Immature natural killer cell (primary cell): ENCODE measurements at regions not wholly inside any gene's neighbourhood (a gene's known extent, or its start where the extent isn't known, plus 50 kb on each side); places are given as distances from the start of the nearest gene placed in this dataset.

Experiments used
- DNase-seq, 3 donors: peaks; one replicate each; pipeline ENCODE4 v3.0.0; 2022; ENCODE audit warnings: mixed read lengths in 1 of 3
- H3K27ac Mint-ChIP-seq, 6 donors: one replicate each; pipeline ENCODE4 v1.8.0; 2020; ENCODE audit warnings: mixed read lengths in 6 of 6, mild to moderate bottlenecking in 5 of 6, inconsistent platforms in 4 of 6, moderate library complexity in 3 of 6
- H3K27me3 Mint-ChIP-seq, 3 donors: one replicate each; pipeline ENCODE4 v1.8.0; 2020 to 2021; ENCODE audit warnings: low read depth in 3 of 3, mild to moderate bottlenecking in 3 of 3, mixed read lengths in 3 of 3, moderate library complexity in 3 of 3, inconsistent platforms in 1 of 3
- H3K36me3 Mint-ChIP-seq, 3 donors: one replicate each; pipeline ENCODE4 v1.8.0; 2020; ENCODE audit warnings: mixed read lengths in 3 of 3, inconsistent platforms in 2 of 3, mild to moderate bottlenecking in 2 of 3
- H3K4me1 Mint-ChIP-seq, 2 donors: one replicate each; pipeline ENCODE4 v1.8.0; 2020; ENCODE audit warnings: inconsistent platforms in 2 of 2, mild to moderate bottlenecking in 2 of 2, mixed read lengths in 2 of 2, moderate library complexity in 1 of 2
- H3K4me3 Mint-ChIP-seq, 5 donors: one replicate each; pipeline ENCODE4 v1.8.0; 2020; ENCODE audit warnings: mild to moderate bottlenecking in 5 of 5, mixed read lengths in 5 of 5, inconsistent platforms in 3 of 5, moderate library complexity in 3 of 5
- H3K9me3 Mint-ChIP-seq, 6 donors: one replicate each; pipeline ENCODE4 v1.8.0; 2020; ENCODE audit warnings: mild to moderate bottlenecking in 6 of 6, mixed read lengths in 6 of 6, inconsistent platforms in 4 of 6, moderate library complexity in 3 of 6

GRCh38 chr7:17015598-17016031 is 133.8 kb upstream of the AGR3 start:
- no peaks in the 10 kb centered on the region for H3K36me3 Mint-ChIP-seq
- peaks cover 12 to 17% of the 10 kb centered on the region in 2 donors for H3K4me1 Mint-ChIP-seq
- no peak for DNase-seq
- no peaks in the 10 kb centered on the region for H3K27me3 Mint-ChIP-seq
- peak overlapping the region in 1 of 6 donors; percentile 17 for H3K27ac Mint-ChIP-seq
- H3K9me3 Mint-ChIP-seq = no peaks in the 10 kb centered on the region
- no peak overlapping the region for H3K4me3 Mint-ChIP-seq

GRCh38 chr7:17016402-17017010 is 134.7 kb upstream of the AGR3 start:
- H3K27ac Mint-ChIP-seq = peak overlapping the region in 1 of 6 donors; percentile 32
- no peak overlapping the region for H3K4me3 Mint-ChIP-seq
- no peaks in the 10 kb centered on the region for H3K36me3 Mint-ChIP-seq
- H3K9me3 Mint-ChIP-seq = no peaks in the 10 kb centered on the region
- H3K4me1 Mint-ChIP-seq = peaks cover 8 to 10% of the 10 kb centered on the region in 2 donors
- no peaks in the 10 kb centered on the region for H3K27me3 Mint-ChIP-seq
- DNase-seq = no peak

- no peaks in the 10 kb centered on the region for H3K27me3 Mint-ChIP-seq
- no peak overlapping the region for H3K27ac Mint-ChIP-seq
- H3K4me3 Mint-ChIP-seq = no peak overlapping the region
- DNase-seq = no peak
- peaks cover 0 to 6% of the 10 kb centered on the region in 2 donors for H3K4me1 Mint-ChIP-seq
- no peaks in the 10 kb centered on the region for H3K36me3 Mint-ChIP-seq
- no peaks in the 10 kb centered on the region for H3K9me3 Mint-ChIP-seq
Measured at GRCh38 chr7:17019106-17019505, 137.3 kb upstream of the AGR3 start.

GRCh38 chr7:17020250-17020649 is 138.5 kb upstream of the AGR3 start:
- Mint-ChIP-seq H3K36me3 (no peaks in the 10 kb centered on the region), H3K27me3 (no peaks in the 10 kb centered on the region), H3K4me3 (no peak overlapping the region), H3K9me3 (no peaks in the 10 kb centered on the region), H3K27ac (no peak overlapping the region), H3K4me1 (peaks cover 0 to 4% of the 10 kb centered on the region in 2 donors)
- DNase-seq = no peak

- Mint-ChIP-seq H3K9me3 (no peaks in the 10 kb centered on the region), H3K4me3 (no peak overlapping the region), H3K27ac (no peak overlapping the region), H3K4me1 (peaks cover 0 to under 1% of the 10 kb centered on the region in 2 donors), H3K27me3 (no peaks in the 10 kb centered on the region), H3K36me3 (no peaks in the 10 kb centered on the region)
- DNase-seq = no peak
Measured at GRCh38 chr7:17021205-17021604, 139.4 kb upstream of the AGR3 start.

- Mint-ChIP-seq H3K27me3 (peaks cover 0 to 5% (median 2%) of the 10 kb centered on the region in 3 donors), H3K9me3 (no peaks in the 10 kb centered on the region), H3K27ac (no peak overlapping the region), H3K4me1 (peaks cover 4 to 17% of the 10 kb centered on the region in 2 donors), H3K4me3 (no peak overlapping the region), H3K36me3 (no peaks in the 10 kb centered on the region)
- no peak for DNase-seq
Measured at GRCh38 chr7:17022920-17023319, 141.1 kb upstream of the AGR3 start.

GRCh38 chr7:17026269-17026668 is 144.5 kb upstream of the AGR3 start:
- H3K36me3 Mint-ChIP-seq = no peaks in the 10 kb centered on the region
- H3K4me1 Mint-ChIP-seq = peaks cover 33 to 49% of the 10 kb centered on the region in 2 donors
- peaks cover 0 to 5% (median 2%) of the 10 kb centered on the region in 3 donors for H3K27me3 Mint-ChIP-seq
- H3K4me3 Mint-ChIP-seq = no peak overlapping the region
- H3K9me3 Mint-ChIP-seq = no peaks in the 10 kb centered on the region
- no peak for DNase-seq
- no peak overlapping the region for H3K27ac Mint-ChIP-seq

- Mint-ChIP-seq H3K27me3 (peaks cover 0 to 5% (median 2%) of the 10 kb centered on the region in 3 donors), H3K36me3 (no peaks in the 10 kb centered on the region), H3K4me3 (no peak overlapping the region), H3K27ac (no peak overlapping the region), H3K4me1 (peaks cover 40 to 58% of the 10 kb centered on the region in 2 donors), H3K9me3 (no peaks in the 10 kb centered on the region)
- DNase-seq = no peak
Measured at GRCh38 chr7:17027143-17027788, 145.5 kb upstream of the AGR3 start.

- peaks cover 42 to 62% of the 10 kb centered on the region in 2 donors for H3K4me1 Mint-ChIP-seq
- H3K9me3 Mint-ChIP-seq = no peaks in the 10 kb centered on the region
- no peak for DNase-seq
- H3K27me3 Mint-ChIP-seq = peaks cover 0 to 5% (median 2%) of the 10 kb centered on the region in 3 donors
- no peak overlapping the region for H3K4me3 Mint-ChIP-seq
- no peaks in the 10 kb centered on the region for H3K36me3 Mint-ChIP-seq
- peak overlapping the region in 1 of 6 donors; percentile 26 for H3K27ac Mint-ChIP-seq
Measured at GRCh38 chr7:17027789-17028152, 146.0 kb upstream of the AGR3 start.

- peak overlapping the region; percentile 18 to 71 (median 46) for H3K4me3 Mint-ChIP-seq
- H3K4me1 Mint-ChIP-seq = peaks cover 42 to 62% of the 10 kb centered on the region in 2 donors
- no peaks in the 10 kb centered on the region for H3K9me3 Mint-ChIP-seq
- H3K27ac Mint-ChIP-seq = peak overlapping the region; percentile 20 to 90 (median 71)
- DNase-seq = peak; percentile 72 to 76 (median 73)
- peaks cover 0 to 7% (median 2%) of the 10 kb centered on the region in 3 donors for H3K27me3 Mint-ChIP-seq
- no peaks in the 10 kb centered on the region for H3K36me3 Mint-ChIP-seq
Measured at GRCh38 chr7:17029150-17029549, 147.4 kb upstream of the AGR3 start.

- peak overlapping the region; percentile 25 to 73 (median 64) for H3K4me3 Mint-ChIP-seq
- peaks cover 44 to 68% of the 10 kb centered on the region in 2 donors for H3K4me1 Mint-ChIP-seq
Measured at GRCh38 chr7:17030559-17030958, 148.8 kb upstream of the AGR3 start.

GRCh38 chr7:17031906-17032551 is 150.2 kb upstream of the AGR3 start:
- H3K4me1 Mint-ChIP-seq = peaks cover 44 to 60% of the 10 kb centered on the region in 2 donors
- no peaks in the 10 kb centered on the region for H3K36me3 Mint-ChIP-seq
- no peak for DNase-seq
- H3K27ac Mint-ChIP-seq = peak overlapping the region in 2 of 6 donors; percentile 7 to 43
- no peaks in the 10 kb centered on the region for H3K9me3 Mint-ChIP-seq
- no peak overlapping the region for H3K4me3 Mint-ChIP-seq
- H3K27me3 Mint-ChIP-seq = peaks cover 0 to 2% (median 2%) of the 10 kb centered on the region in 3 donors

More at GRCh38 chr7:17030559-17030958, 148.8 kb upstream of the AGR3 start:
- peak in 1 of 3 donors; percentile 17 for DNase-seq
- Mint-ChIP-seq H3K36me3 (no peaks in the 10 kb centered on the region), H3K27ac (peak overlapping the region; percentile 32 to 89 (median 68)), H3K9me3 (no peaks in the 10 kb centered on the region), H3K27me3 (peaks cover 0 to 7% (median 2%) of the 10 kb centered on the region in 3 donors)

GRCh38 chr7:17033245-17033644 is 151.5 kb upstream of the AGR3 start:
- peaks cover 47 to 60% of the 10 kb centered on the region in 2 donors for H3K4me1 Mint-ChIP-seq
- no peak overlapping the region for H3K27ac Mint-ChIP-seq
- no peak for DNase-seq
- H3K9me3 Mint-ChIP-seq = no peaks in the 10 kb centered on the region
- H3K36me3 Mint-ChIP-seq = no peaks in the 10 kb centered on the region
- H3K4me3 Mint-ChIP-seq = no peak overlapping the region
- peaks cover 0 to 2% (median 0%) of the 10 kb centered on the region in 3 donors for H3K27me3 Mint-ChIP-seq

GRCh38 chr7:17036584-17036983 is 154.8 kb upstream of the AGR3 start:
- H3K27ac Mint-ChIP-seq = no peak overlapping the region
- DNase-seq = no peak
- no peaks in the 10 kb centered on the region for H3K9me3 Mint-ChIP-seq
- no peak overlapping the region for H3K4me3 Mint-ChIP-seq
- H3K27me3 Mint-ChIP-seq = peaks cover 0 to 2% (median 0%) of the 10 kb centered on the region in 3 donors
- H3K4me1 Mint-ChIP-seq = peaks cover 35 to 44% of the 10 kb centered on the region in 2 donors
- H3K36me3 Mint-ChIP-seq = peaks cover 0 to 3% (median 0%) of the 10 kb centered on the region in 3 donors
